Astrocyte of the cerebellum (primary cell): ENCODE measurements at regions not wholly inside any gene's neighbourhood (a gene's known extent, or its start where the extent isn't known, plus 50 kb on each side); places are given as distances from the start of the nearest gene placed in this dataset.

Experiments used
- DNase-seq: peaks from one replicate; pipeline ENCODE4 v3.0.0-alpha.2; 2011; ENCODE audit warnings: low read depth
- H3K4me3 ChIP-seq: 2 replicates; pipeline ENCODE4 v1.5.1; 2011; ENCODE audit warnings: mild to moderate bottlenecking, low read depth, low read length, moderate library complexity
- in situ Hi-C: cut with HindIII; loops from 2 replicates; pipeline ENCODE4 v1.10.0; 2017; ENCODE audit warnings: low sequenced_read_pairs
- TF ChIP-seq, protein P1 (sequence below): IDR thresholded peaks from 2 replicates; pipeline ENCODE4 v1.5.1; 2012; ENCODE audit warnings: low read length, low read depth, moderate library complexity, mild to moderate bottlenecking; ENCODE audit errors: missing control alignments

- DNase-seq = no peak
- H3K4me3 ChIP-seq = no peak overlapping the region
- TF ChIP-seq, protein P1, sequence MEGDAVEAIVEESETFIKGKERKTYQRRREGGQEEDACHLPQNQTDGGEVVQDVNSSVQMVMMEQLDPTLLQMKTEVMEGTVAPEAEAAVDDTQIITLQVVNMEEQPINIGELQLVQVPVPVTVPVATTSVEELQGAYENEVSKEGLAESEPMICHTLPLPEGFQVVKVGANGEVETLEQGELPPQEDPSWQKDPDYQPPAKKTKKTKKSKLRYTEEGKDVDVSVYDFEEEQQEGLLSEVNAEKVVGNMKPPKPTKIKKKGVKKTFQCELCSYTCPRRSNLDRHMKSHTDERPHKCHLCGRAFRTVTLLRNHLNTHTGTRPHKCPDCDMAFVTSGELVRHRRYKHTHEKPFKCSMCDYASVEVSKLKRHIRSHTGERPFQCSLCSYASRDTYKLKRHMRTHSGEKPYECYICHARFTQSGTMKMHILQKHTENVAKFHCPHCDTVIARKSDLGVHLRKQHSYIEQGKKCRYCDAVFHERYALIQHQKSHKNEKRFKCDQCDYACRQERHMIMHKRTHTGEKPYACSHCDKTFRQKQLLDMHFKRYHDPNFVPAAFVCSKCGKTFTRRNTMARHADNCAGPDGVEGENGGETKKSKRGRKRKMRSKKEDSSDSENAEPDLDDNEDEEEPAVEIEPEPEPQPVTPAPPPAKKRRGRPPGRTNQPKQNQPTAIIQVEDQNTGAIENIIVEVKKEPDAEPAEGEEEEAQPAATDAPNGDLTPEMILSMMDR = no peak
- in situ Hi-C loops = no loop called here
These were observed 362.0 kb downstream of the ADGRL2 start for GRCh38 chr1:82162486-82163420.

DNA sequence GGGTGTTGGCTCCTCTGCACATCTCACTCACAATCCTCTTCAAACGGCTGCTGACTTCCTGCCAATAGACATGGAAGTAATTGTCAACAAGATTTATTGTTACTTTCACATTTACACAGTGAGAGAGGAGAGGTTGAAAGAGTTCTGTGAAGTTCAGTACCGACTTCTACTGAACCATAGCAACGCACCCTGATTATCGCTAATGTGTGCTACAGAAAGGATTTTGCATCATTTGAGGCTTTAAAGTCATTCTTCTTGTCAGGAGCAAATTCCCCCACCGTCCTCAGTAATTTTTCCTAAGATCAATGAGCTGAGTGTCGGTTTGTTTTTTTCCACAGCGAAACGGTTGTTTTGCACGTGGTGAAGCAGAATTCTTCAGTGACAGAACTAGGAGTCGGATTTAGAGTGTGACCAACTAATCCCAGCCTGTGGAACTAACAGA is 361.0 kb downstream of the ADGRL2 start:
- TF ChIP-seq, protein P1 = no peak
- in situ Hi-C loops = no loop called here
- H3K4me3 ChIP-seq = peak overlapping the region; percentile 12
- DNase-seq = peak; percentile 33

DNA sequence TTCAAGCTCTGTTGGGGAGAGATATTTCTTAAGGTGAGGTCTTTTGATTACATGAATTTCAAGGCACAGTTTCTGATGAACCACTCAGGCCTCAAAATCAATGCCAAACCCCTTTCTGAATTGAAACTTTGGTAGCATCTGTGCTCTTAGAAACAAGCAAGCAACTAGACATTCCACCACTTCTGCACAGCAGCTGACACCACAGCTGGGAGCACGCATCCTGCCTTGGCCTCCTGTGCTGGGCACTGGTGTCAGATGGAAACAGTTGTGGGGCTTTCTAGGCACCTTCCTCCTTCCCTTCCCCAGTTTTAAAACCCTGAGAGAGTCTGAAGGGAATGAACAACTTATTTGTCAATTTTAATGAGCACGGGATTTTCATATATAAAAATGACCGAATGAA is 360.2 kb downstream of the ADGRL2 start:
- TF ChIP-seq, protein P1 = no peak
- in situ Hi-C loops = no loop called here
- no peak overlapping the region for H3K4me3 ChIP-seq
- no peak for DNase-seq

- TF ChIP-seq, protein P1 = no peak
- peak; percentile 38 for DNase-seq
- in situ Hi-C loops = no loop called here
- no peak overlapping the region for H3K4me3 ChIP-seq
These were observed 359.3 kb downstream of the ADGRL2 start for GRCh38 chr1:82160036-82160435.

- no peak for DNase-seq
- TF ChIP-seq, protein P1 = no peak
- in situ Hi-C loops = no loop called here
- no peak overlapping the region for H3K4me3 ChIP-seq
These were observed 358.2 kb downstream of the ADGRL2 start for GRCh38 chr1:82158981-82159380.

DNA sequence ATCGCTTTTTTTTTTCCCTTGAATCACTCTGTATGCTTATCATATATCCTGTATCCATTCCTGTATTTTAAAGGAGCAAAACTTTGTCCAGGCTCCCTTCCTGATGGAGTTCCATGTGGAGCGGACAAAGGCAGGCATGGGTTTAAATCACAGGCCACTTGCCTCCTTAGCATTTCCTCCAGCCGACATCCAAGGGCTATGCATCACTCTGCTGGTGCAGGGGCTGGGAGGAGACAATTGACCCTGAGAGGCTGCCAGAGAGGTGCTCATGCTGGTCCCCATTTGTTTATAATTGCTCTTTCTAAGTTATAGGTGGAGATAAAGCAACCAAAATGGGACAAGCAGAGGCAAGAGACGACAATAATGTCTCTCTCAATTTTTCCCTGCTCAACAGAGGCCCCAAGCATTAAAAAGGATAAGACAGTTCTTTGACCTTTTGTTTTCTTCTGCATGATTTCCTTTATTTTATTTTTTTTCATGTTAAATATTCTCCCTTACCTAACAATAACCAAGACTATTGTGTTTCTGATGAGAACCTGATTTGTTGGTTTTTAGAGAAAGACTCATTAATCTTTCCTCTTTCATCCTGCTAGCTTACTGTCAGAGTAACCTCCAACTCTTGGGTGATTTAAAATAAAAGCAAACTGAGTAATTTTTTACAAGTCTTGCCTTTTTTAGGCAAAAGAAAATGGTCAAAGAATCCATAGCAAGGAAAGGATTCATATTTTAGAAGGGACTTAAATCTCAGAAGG is 353.7 kb downstream of the ADGRL2 start:
- TF ChIP-seq, protein P1 = no peak
- H3K4me3 ChIP-seq = no peak overlapping the region
- DNase-seq = no peak
- in situ Hi-C loops = no loop called here
